Endothelial cell of umbilical vein (primary cell): ENCODE measurements at regions not wholly inside any gene's neighbourhood (a gene's known extent, or its start where the extent isn't known, plus 50 kb on each side); places are given as distances from the start of the nearest gene placed in this dataset.

Experiments used
- BruUV-seq: library from RNA; stranded (reverse); fragments of 400-500 nt; replicated peaks from 2 replicates; lab custom pipeline; 2021; lab: Mats Ljungman, UMichigan
- CTCF ChIA-PET: fragments of 300-600, 350-600 bp; sonication (Branson Sonifier 250); formaldehyde crosslinking; loops from one replicate; lab custom pipeline; 2021; ENCODE audit warnings: antibody characterized with exemption, inconsistent platforms; lab: Charles Lee
- POLR2A ChIA-PET: fragments of 300-600, 350-600 bp; sonication (Branson Sonifier 250); formaldehyde crosslinking; loops from one replicate; lab custom pipeline; 2021; ENCODE audit warnings: antibody characterized with exemption, inconsistent platforms; lab: Charles Lee
- DNase-seq: peaks from one replicate; pipeline ENCODE4 v3.0.0-alpha.2; 2011; ENCODE audit warnings: low read depth, low spot score
- FAIRE-seq: peaks from 2 replicates; lab custom pipeline; 2011; peaks lifted over from hg19 to GRCh38; lab: Jason Lieb, UNC
- H2AFZ ChIP-seq: 2 replicates; pipeline ENCODE4 v1.6.0; 2012; ENCODE audit warnings: low read depth, low read length, control low read depth, inconsistent platforms
- H3K27ac ChIP-seq: 2 replicates; pipeline ENCODE4 v1.5.1; 2011; ENCODE audit warnings: low read depth, mild to moderate bottlenecking, control low read depth, low read length, moderate library complexity; ENCODE audit not compliant: insufficient read depth
- H3K27me3 ChIP-seq, 2 experiments: 2 replicates each; pipeline versions ENCODE4 v1.6.0 to v1.6.1; 2011; ENCODE audit warnings: low read length in 2 of 2, mixed read lengths in 1 of 2; ENCODE audit not compliant: control insufficient read depth in 2 of 2, insufficient read depth in 2 of 2
- H3K36me3 ChIP-seq, 2 experiments: 2 replicates in 1 of 2; 3 replicates in 1 of 2; pipeline ENCODE4 v1.5.1; 2011; ENCODE audit warnings: low read length in 2 of 2, mild to moderate bottlenecking in 1 of 2, moderate library complexity in 1 of 2; ENCODE audit not compliant: control insufficient read depth in 2 of 2, insufficient read depth in 2 of 2; ENCODE audit errors: extremely low read depth in 1 of 2
- H3K4me1 ChIP-seq: 3 replicates; pipeline ENCODE4 v1.5.1; 2011; ENCODE audit warnings: mild to moderate bottlenecking, low read length; ENCODE audit not compliant: control insufficient read depth, insufficient read depth; ENCODE audit errors: extremely low read depth
- H3K4me2 ChIP-seq: 2 replicates; pipeline ENCODE4 v1.6.1; 2011; ENCODE audit warnings: low read length, control low read depth, mixed read lengths; ENCODE audit not compliant: insufficient read depth
- H3K4me3 ChIP-seq, 3 experiments: fragments of 200-600 bp in 1 of 3; sonication (generic), shearing (Covaris generic) in 1 of 3; replicated peaks in 1 of 3; 2 replicates each; pipeline ENCODE4 v1.5.1; 2011 to 2016; ENCODE audit warnings: control low read depth in 3 of 3, low read length in 3 of 3, mild to moderate bottlenecking in 2 of 3, inconsistent platforms in 1 of 3, low read depth in 1 of 3, moderate library complexity in 1 of 3; ENCODE audit not compliant: insufficient read depth in 1 of 3
- H3K79me2 ChIP-seq: 2 replicates; pipeline ENCODE4 v1.6.0; 2012; ENCODE audit warnings: low read length, inconsistent platforms; ENCODE audit not compliant: control insufficient read depth, insufficient read depth
- H3K9ac ChIP-seq: replicated peaks from 2 replicates; pipeline ENCODE3; 2011; ENCODE audit warnings: low read length, control low read depth; ENCODE audit not compliant: insufficient read depth; ENCODE audit errors: extremely low read depth
- H3K9me1 ChIP-seq: replicated peaks from 3 replicates; pipeline ENCODE4 v1.6.0; 2011; ENCODE audit warnings: mild to moderate bottlenecking, low read length; ENCODE audit not compliant: control insufficient read depth, insufficient read depth; ENCODE audit errors: extremely low read depth
- H3K9me3 ChIP-seq: replicated peaks from 2 replicates; pipeline ENCODE4 v1.5.1; 2012; ENCODE audit warnings: low read length, inconsistent platforms; ENCODE audit not compliant: control insufficient read depth, insufficient read depth
- H4K20me1 ChIP-seq: replicated peaks from 2 replicates; pipeline ENCODE3; 2011; ENCODE audit warnings: mild to moderate bottlenecking, low read length; ENCODE audit not compliant: control insufficient read depth, insufficient read depth; ENCODE audit errors: extremely low read depth
- EZH2 ChIP-seq: IDR thresholded peaks from 2 replicates; pipeline ENCODE4 v1.6.1; 2012; ENCODE audit warnings: borderline replicate concordance, low read depth, mild to moderate bottlenecking, moderate library complexity, low read length, inconsistent platforms; ENCODE audit not compliant: severe bottlenecking
- FOS ChIP-seq: IDR thresholded peaks from 2 replicates; pipeline ENCODE4 v1.6.1; 2011; ENCODE audit warnings: mild to moderate bottlenecking, low read length, moderate library complexity, borderline replicate concordance; ENCODE audit not compliant: insufficient read depth
- GATA2 ChIP-seq: IDR thresholded peaks from 2 replicates; pipeline ENCODE4 v1.7.0; 2011; ENCODE audit warnings: low read depth, mild to moderate bottlenecking, moderate library complexity, mixed read lengths, low read length; ENCODE audit not compliant: insufficient read length, insufficient read depth
- JUN ChIP-seq: IDR thresholded peaks from 2 replicates; pipeline ENCODE4 v1.6.1; 2011; ENCODE audit warnings: borderline replicate concordance, low read depth; ENCODE audit not compliant: insufficient read length, insufficient read depth
- POLR2A ChIP-seq: IDR thresholded peaks from 2 replicates; pipeline ENCODE4 v1.6.1; 2012; ENCODE audit warnings: low read depth, mild to moderate bottlenecking, control low read depth, low read length
- POLR2AphosphoS5 ChIP-seq: IDR thresholded peaks from 2 replicates; pipeline ENCODE4 v1.6.1; 2012; ENCODE audit warnings: low read depth, mild to moderate bottlenecking, control low read depth, low read length, moderate library complexity; ENCODE audit not compliant: insufficient read depth
- dilution Hi-C: fragments of 300-500 bp; cut with MboI; formaldehyde crosslinking; loops from one replicate; pipeline ENCODE4 v1.15.0; 2019; ENCODE audit warnings: low sequenced_read_pairs; ENCODE audit not compliant: extremely low pct_ligation_motif_present
- intact Hi-C: fragments of 100-400 bp; cut with micrococcal nuclease; formaldehyde crosslinking; loops from one replicate; pipeline ENCODE4 v1.10.0; 2022
- TF ChIP-seq, protein P1 (sequence below): IDR thresholded peaks from 2 replicates; pipeline ENCODE4 v1.6.1; 2011; ENCODE audit not compliant: insufficient read depth, insufficient read length

DNA sequence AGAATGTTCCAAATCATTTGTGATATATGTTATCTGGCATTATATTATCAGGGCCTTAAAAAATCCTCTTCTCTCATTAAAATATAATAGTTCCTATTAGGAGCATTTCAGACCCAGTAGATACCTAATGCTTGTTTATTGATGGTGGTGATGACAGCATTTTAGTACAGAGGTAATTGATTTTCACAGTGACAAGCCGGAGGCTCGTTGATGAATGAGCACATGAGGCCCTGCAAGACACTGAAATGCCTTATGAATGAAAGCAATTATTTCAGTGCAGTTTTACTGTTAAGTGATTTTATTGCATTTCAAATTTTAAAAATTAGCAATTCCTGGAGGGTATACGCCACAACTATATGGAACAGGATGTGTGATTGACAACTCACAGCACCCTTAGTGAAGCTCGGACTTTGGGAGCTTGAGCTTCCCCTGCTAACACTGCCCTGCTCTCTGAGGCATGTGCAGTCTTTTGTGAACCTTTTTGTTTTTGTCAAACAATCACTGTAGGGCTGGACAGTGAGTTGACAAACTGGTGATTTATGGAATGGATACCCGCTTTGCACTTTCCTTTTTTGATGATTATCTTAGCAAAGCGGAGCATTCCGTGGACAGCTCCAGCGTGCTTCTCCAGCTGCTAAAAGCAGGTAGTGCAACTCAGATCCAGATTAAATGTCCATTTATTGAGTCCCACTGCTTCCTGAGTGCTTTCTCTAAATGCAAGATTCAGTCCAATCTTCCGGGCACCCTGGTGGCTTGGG lies 187.0 kb upstream of the ATP10A start:
- dilution Hi-C loops (no loop called here), intact Hi-C loops (no loop called here)
- Histone ChIP-seq H3K4me3 (no peak overlapping the region), H3K79me2 (no peaks in the 10 kb centered on the region), H3K27me3 (no peaks in the 10 kb centered on the region), H3K9me3 (peaks cover 11% of the 10 kb centered on the region), H3K36me3 (no peaks in the 10 kb centered on the region), H3K27ac (no peak overlapping the region), H3K9ac (no peak overlapping the region), H3K4me2 (no peak overlapping the region), H3K9me1 (no peaks in the 10 kb centered on the region), H4K20me1 (no peaks in the 10 kb centered on the region), H2AFZ (no peak overlapping the region), H3K4me1 (no peaks in the 10 kb centered on the region)
- TF ChIP-seq EZH2 (no peak), GATA2 (no peak), POLR2AphosphoS5 (no peak), POLR2A (no peak), JUN (no peak)
- TF ChIP-seq, protein P1, sequence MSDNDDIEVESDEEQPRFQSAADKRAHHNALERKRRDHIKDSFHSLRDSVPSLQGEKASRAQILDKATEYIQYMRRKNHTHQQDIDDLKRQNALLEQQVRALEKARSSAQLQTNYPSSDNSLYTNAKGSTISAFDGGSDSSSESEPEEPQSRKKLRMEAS: no peak
- FAIRE-seq: no peak
- no TSS peak for BruUV-seq
- POLR2A ChIA-PET: no interaction called here
- CTCF ChIA-PET: no interaction called here
- no peak for DNase-seq

DNA sequence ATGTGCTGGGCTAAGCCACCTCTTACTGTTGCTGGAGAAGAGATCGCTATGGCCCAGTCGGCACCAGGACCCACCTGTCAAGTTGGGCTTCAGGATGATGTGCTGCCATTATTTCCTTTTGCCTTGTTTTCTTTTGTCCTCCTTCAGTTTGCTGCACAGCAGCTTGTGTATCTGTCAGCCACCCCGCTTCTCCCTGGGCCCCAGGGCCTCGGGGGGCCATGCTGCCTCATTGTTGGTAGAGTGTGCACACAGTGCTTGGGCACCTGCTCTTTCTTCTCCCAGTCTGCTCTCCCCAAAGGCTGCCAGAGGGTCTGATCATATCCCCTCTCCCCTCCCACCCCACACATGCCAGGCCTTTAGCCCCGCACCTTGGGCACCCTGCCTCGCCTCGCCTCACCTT lies 185.5 kb upstream of the ATP10A start:
- H3K9ac ChIP-seq: no peak overlapping the region
- peaks cover 9% of the 10 kb centered on the region for H3K9me3 ChIP-seq
- TF ChIP-seq FOS (no peak), GATA2 (no peak), EZH2 (no peak), POLR2AphosphoS5 (no peak)
- TF ChIP-seq, protein P1: no peak
- BruUV-seq: no TSS peak
- H3K27me3 ChIP-seq: no peaks in the 10 kb centered on the region
- FAIRE-seq (no peak), DNase-seq (no peak)
- H3K4me3 ChIP-seq: no peak overlapping the region
- no peak overlapping the region for H3K27ac ChIP-seq
- H3K36me3 ChIP-seq: no peaks in the 10 kb centered on the region
- H3K9me1 ChIP-seq: no peaks in the 10 kb centered on the region
- H2AFZ ChIP-seq: no peak overlapping the region
- no peaks in the 10 kb centered on the region for H4K20me1 ChIP-seq
- intact Hi-C loops: no loop called here
- H3K4me2 ChIP-seq: no peak overlapping the region
- ChIA-PET POLR2A (no interaction called here), CTCF (no interaction called here)
- no peaks in the 10 kb centered on the region for H3K4me1 ChIP-seq
- H3K79me2 ChIP-seq: no peaks in the 10 kb centered on the region
- dilution Hi-C loops: no loop called here
